AG04450 (cell line): ENCODE measurements at regions not wholly inside any gene's neighbourhood (a gene's known extent, or its start where the extent isn't known, plus 50 kb on each side); places are given as distances from the start of the nearest gene placed in this dataset.

Experiments
- CTCF ChIA-PET: fragments of 300-600, 350-600 bp; formaldehyde crosslinking; extraction: SDS; loops from one replicate; lab custom pipeline; 2022; ENCODE audit warnings: antibody characterized with exemption, inconsistent platforms; lab: Charles Lee
- POLR2A ChIA-PET: fragments of 350-600 bp; formaldehyde crosslinking; extraction: SDS; loops from one replicate; lab custom pipeline; 2021; ENCODE audit warnings: antibody characterized with exemption, inconsistent platforms; lab: Yijun Ruan, JAX
- DNase-seq: peaks from one replicate; pipeline ENCODE4 v3.0.0-alpha.2; 2011; ENCODE audit warnings: low read depth, low spot score
- H3K27ac ChIP-seq: one replicate; pipeline ENCODE4 v1.5.1; 2012; ENCODE audit warnings: low read depth, low read length, control low read depth
- H3K27me3 ChIP-seq: one replicate; pipeline ENCODE4 v1.6.0; 2012; ENCODE audit warnings: low read length; ENCODE audit not compliant: control insufficient read depth, insufficient read depth
- H3K4me3 ChIP-seq: 2 replicates; pipeline ENCODE4 v1.5.1; 2011; ENCODE audit warnings: mild to moderate bottlenecking, low read depth, low read length, control low read depth
- H3K9me3 ChIP-seq: 2 replicates; pipeline ENCODE4 v1.5.1; 2012; ENCODE audit warnings: low read length; ENCODE audit not compliant: control insufficient read depth, insufficient read depth
- TF ChIP-seq, protein P1 (sequence below): IDR thresholded peaks from 2 replicates; pipeline ENCODE4 v1.5.1; 2011; ENCODE audit warnings: low read depth, low read length, control low read depth, inconsistent platforms

DNA sequence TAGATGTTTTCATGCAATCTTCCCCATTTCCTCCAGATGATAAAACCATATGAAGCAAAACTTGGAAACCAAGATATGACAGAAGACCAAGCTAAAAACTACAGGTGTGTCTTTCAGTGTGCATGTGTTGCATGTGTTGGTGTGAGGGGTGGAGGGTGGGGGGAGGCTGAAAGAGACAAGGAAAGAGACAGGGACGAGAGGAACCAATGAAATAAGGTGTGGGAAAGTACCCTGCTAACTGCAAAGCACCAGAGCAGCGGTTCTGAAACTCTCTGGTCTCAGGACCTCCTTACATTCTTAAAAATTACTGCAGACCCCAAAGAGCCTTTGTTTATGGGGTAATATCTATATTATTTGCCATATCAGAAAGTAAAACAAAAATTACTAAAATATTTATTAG, 87.4 kb upstream of the HIVEP3 start:
- TF ChIP-seq, protein P1, sequence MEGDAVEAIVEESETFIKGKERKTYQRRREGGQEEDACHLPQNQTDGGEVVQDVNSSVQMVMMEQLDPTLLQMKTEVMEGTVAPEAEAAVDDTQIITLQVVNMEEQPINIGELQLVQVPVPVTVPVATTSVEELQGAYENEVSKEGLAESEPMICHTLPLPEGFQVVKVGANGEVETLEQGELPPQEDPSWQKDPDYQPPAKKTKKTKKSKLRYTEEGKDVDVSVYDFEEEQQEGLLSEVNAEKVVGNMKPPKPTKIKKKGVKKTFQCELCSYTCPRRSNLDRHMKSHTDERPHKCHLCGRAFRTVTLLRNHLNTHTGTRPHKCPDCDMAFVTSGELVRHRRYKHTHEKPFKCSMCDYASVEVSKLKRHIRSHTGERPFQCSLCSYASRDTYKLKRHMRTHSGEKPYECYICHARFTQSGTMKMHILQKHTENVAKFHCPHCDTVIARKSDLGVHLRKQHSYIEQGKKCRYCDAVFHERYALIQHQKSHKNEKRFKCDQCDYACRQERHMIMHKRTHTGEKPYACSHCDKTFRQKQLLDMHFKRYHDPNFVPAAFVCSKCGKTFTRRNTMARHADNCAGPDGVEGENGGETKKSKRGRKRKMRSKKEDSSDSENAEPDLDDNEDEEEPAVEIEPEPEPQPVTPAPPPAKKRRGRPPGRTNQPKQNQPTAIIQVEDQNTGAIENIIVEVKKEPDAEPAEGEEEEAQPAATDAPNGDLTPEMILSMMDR: no peak
- Histone ChIP-seq H3K27ac (no peak overlapping the region), H3K9me3 (no peaks in the 10 kb centered on the region), H3K4me3 (no peak overlapping the region), H3K27me3 (no peaks in the 10 kb centered on the region)
- DNase-seq: no peak
- ChIA-PET CTCF (interaction anchor here (0.5 to 0.7 kb wide), 2 partner anchors 11 to 837 kb away, joined by 3 to 4 read pairs; no protein-coding TSS in a partner anchor), POLR2A (no interaction called here)

DNA sequence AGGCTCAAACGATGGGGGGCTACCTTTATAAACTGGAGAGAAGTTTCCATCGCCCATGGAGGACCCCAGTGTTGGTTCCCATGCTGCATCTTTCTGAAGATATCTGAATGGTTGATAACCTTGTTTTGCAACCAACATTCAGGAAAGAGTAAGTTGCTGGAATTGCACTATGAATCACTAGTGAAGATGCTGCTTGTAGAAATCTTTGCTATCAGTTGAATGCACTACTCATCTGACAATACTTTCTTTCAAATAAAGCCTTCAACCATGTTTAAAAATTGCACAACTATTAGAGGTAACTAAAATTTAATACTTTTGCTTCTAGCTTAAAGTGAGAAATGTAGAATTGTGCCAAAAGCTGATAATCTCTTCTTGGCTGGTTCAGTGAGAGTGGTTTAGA, 86.8 kb upstream of the HIVEP3 start:
- DNase-seq: no peak
- H3K4me3 ChIP-seq: no peak overlapping the region
- TF ChIP-seq, protein P1: no peak
- ChIA-PET POLR2A (no interaction called here), CTCF (interaction anchor here (0.5 to 0.7 kb wide), 2 partner anchors 11 to 837 kb away, joined by 3 to 4 read pairs; no protein-coding TSS in a partner anchor)
- H3K27ac ChIP-seq: no peak overlapping the region
- no peaks in the 10 kb centered on the region for H3K9me3 ChIP-seq
- H3K27me3 ChIP-seq: no peaks in the 10 kb centered on the region

DNA sequence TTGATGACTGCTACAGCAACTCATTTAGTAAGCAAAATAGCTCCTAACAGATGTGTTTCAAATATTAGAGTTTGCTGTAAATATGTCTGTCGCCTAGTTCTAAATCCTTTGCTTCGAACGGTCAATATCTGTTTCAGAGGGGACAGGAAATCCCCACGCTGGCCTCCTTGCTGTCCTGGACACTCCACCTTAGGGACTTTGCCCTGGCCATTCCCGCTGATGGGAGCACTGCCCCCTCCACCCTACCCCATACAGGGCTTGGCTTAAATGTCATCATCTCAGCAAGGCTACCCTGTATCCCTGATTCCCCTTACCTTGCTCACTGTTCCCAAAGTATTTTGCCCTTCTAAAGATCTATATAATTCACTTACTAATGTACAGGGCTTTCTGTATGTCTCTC, 86.1 kb upstream of the HIVEP3 start:
- DNase-seq: no peak
- Histone ChIP-seq H3K27me3 (no peaks in the 10 kb centered on the region), H3K4me3 (no peak overlapping the region), H3K27ac (no peak overlapping the region), H3K9me3 (no peaks in the 10 kb centered on the region)
- ChIA-PET POLR2A (interaction anchor here (0.6 kb wide), 1 partner anchor 9 kb away, joined by 3 read pairs; no protein-coding TSS in a partner anchor), CTCF (no interaction called here)
- TF ChIP-seq, protein P1: no peak

DNA sequence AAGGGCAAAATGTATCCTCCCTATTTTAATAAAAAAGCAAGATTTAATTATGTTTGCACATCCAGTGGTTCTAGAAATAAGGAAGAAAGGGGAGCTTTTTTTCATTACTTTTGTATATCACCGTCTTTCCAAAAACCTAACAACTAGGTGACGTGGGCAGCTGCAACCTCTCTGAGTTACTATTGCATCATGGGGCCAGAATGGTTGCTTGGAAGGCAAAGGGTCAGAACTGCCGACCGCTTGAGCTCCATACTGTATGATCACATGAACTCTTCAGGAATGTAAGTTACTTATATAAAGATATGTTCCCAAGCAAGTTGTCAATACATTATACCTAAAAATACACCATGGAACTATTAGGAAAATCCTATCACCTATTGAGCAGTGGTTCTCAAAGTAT, 85.6 kb upstream of the HIVEP3 start:
- Histone ChIP-seq H3K9me3 (no peaks in the 10 kb centered on the region), H3K27ac (no peak overlapping the region), H3K27me3 (no peaks in the 10 kb centered on the region), H3K4me3 (no peak overlapping the region)
- TF ChIP-seq, protein P1: no peak
- POLR2A ChIA-PET: interaction anchor here (0.6 kb wide), 1 partner anchor 10 kb away, joined by 3 read pairs; no protein-coding TSS in a partner anchor
- DNase-seq: no peak
- CTCF ChIA-PET: no interaction called here

DNA sequence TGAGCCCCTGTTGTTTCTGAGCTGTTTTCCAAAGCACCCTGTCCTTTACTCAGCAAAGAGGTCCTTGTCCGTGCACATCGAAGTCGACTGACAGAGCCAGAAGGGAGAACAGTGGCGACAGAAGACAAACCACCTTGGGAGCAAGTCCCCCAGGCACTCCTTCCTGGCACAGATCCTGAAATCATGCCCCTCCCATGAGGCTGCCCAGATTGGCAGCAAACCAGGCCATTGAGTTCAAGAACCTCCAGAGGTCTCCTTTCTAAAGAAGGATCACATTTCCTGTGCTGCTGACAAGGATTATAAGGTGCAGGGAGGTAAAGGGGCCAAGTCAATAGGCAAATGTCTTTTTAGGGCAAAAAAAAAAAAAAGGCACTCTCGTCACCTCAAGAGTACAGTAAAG, 84.7 kb upstream of the HIVEP3 start:
- H3K9me3 ChIP-seq: no peaks in the 10 kb centered on the region
- no peaks in the 10 kb centered on the region for H3K27me3 ChIP-seq
- TF ChIP-seq, protein P1: no peak
- no peak overlapping the region for H3K27ac ChIP-seq
- CTCF ChIA-PET: no interaction called here
- H3K4me3 ChIP-seq: no peak overlapping the region
- DNase-seq: no peak
- POLR2A ChIA-PET: no interaction called here
